ENCODE measurements at regions not wholly inside any gene's neighbourhood (a gene's known extent, or its start where the extent isn't known, plus 50 kb on each side); places are given as distances from the start of the nearest gene placed in this dataset.

- H3K9me3 Mint-ChIP-seq: peaks cover 8% of the 10 kb centered on the region; the same call in 1 of the 2 replicates
- no peaks in the 10 kb centered on the region for H3K36me3 Mint-ChIP-seq
- H3K27me3 Mint-ChIP-seq (ENCODE audit: low read depth): 0 out of 2 replicates have a peak, but pooled peaks cover 3% of the 10 kb centered on the region
- CTCF ChIA-PET: no interaction called here
- no peak overlapping the region for H3K27ac Mint-ChIP-seq
- POLR2A ChIA-PET: no interaction called here
- TF ChIP-seq TCF7 (CRISPR knock-in tag; IDR thresholded peaks at IDR 0.05; ENCODE audit: low read depth): no peak
- no peak for TF ChIP-seq SOX15 (CRISPR knock-in tag; IDR thresholded peaks at IDR 0.05)
- TF ChIP-seq ZNF512 (CRISPR knock-in tag; IDR thresholded peaks at IDR 0.05; ENCODE audit: borderline replicate concordance): no peak
- no peak for TF ChIP-seq AFF4 (CRISPR knock-in tag; IDR thresholded peaks at IDR 0.05; ENCODE audit: borderline replicate concordance)
- TF ChIP-seq E2F1 (CRISPR knock-in tag; IDR thresholded peaks at IDR 0.05): no peak
- TF ChIP-seq KAT7 (CRISPR knock-in tag; IDR thresholded peaks at IDR 0.05; ENCODE audit: borderline replicate concordance): no peak
- TF ChIP-seq ZMAT4 (CRISPR knock-in tag; IDR thresholded peaks at IDR 0.05): no peak
- TF ChIP-seq STAT6 (CRISPR knock-in tag; conservative IDR thresholded peaks at IDR 0.05; ENCODE audit: low read depth): no peak
- no peaks in the 10 kb centered on the region for H3K4me1 Mint-ChIP-seq
- DNase-seq (ENCODE audit: low spot score) (no peak), ATAC-seq (no peak)
- H3K4me3 Mint-ChIP-seq: no peak overlapping the region
Measured at GRCh38 chr5:5925191-5925590, 453.2 kb downstream of the MED10 start.

GRCh38 chr5:5919411-5919810 lies 458.9 kb downstream of the MED10 start:
- Mint-ChIP-seq H3K27me3 (ENCODE audit: low read depth) (no peaks in the 10 kb centered on the region), H3K27ac (no peak overlapping the region), H3K36me3 (no peaks in the 10 kb centered on the region), H3K4me3 (no peak overlapping the region), H3K9me3 (no peaks in the 10 kb centered on the region), H3K4me1 (no peaks in the 10 kb centered on the region)
- ChIA-PET POLR2A (no interaction called here), CTCF (no interaction called here)
- ATAC-seq (no peak), DNase-seq (ENCODE audit: low spot score) (no peak)
- TF ChIP-seq IRF1 (CRISPR knock-in tag; IDR thresholded peaks at IDR 0.05) (no peak), TEAD4 (CRISPR knock-in tag; IDR thresholded peaks at IDR 0.05) (no peak), PRDM15 (CRISPR knock-in tag; IDR thresholded peaks at IDR 0.05) (no peak), ZNF671 (CRISPR knock-in tag; IDR thresholded peaks at IDR 0.05) (no peak), PREB (CRISPR knock-in tag; IDR thresholded peaks at IDR 0.05; ENCODE audit: borderline replicate concordance) (no peak), ZBTB43 (CRISPR knock-in tag; IDR thresholded peaks at IDR 0.05) (no peak), ZNF512 (CRISPR knock-in tag; IDR thresholded peaks at IDR 0.05; ENCODE audit: borderline replicate concordance) (no peak), CREM (CRISPR knock-in tag; IDR thresholded peaks at IDR 0.05) (no peak)
